Body of pancreas (tissue), 4 donors: ENCODE measurements at regions not wholly inside any gene's neighbourhood (a gene's known extent, or its start where the extent isn't known, plus 50 kb on each side); places are given as distances from the start of the nearest gene placed in this dataset.

Experiments used
- POLR2A ChIP-seq, 3 donors: fragments of 450-650 bp; IDR thresholded peaks; one replicate each; pipeline ENCODE4 v1.6.1; 2016; ENCODE audit warnings: antibody characterized with exemption in 3 of 3, mild to moderate bottlenecking in 2 of 3
- TF ChIP-seq, protein P1 (sequence below), 7 experiments: fragments of 450-650 bp in 4 of 7; fragments of 200-600 bp in 3 of 7; sonication (generic) in 3 of 7; IDR thresholded peaks; one replicate each; pipeline ENCODE4 v1.5.1; 2016 to 2019; ENCODE audit warnings: antibody characterized with exemption in 7 of 7

DNA sequence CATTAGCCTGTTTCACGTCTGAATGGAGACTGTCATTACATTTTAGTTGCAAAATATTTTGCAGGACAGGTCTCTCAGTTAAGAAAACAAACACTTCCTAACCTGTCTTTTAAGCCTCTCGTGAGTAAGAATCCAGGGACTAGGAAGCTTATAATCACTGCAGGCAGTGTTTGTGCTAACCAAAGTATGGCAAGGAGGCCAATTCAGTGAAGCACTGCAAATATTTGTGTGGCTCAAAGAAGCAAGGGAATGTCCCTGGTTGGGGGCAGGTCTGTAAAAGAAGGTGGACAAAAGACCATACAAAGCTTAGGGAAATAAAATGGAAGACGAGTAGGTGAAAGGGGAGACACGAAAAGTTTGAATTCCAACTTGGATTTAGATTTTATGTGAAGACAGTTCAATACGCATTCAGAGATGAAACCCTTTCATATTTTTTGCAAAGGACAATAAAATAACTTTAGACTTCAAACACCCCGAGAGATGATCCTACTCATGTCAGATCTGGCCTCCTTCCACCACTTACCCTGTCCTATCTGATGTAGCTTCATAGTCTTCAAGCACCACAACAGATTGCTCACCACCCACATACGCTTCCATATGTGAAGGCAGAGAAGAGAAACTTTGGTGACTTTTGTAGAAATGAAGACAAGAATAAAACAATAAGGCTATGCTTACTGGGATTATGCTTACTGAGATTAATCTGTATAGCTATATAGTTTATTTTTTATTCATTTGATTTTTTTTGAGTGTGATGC lies 240.9 kb downstream of the TUSC7 start:
- TF ChIP-seq, protein P1, sequence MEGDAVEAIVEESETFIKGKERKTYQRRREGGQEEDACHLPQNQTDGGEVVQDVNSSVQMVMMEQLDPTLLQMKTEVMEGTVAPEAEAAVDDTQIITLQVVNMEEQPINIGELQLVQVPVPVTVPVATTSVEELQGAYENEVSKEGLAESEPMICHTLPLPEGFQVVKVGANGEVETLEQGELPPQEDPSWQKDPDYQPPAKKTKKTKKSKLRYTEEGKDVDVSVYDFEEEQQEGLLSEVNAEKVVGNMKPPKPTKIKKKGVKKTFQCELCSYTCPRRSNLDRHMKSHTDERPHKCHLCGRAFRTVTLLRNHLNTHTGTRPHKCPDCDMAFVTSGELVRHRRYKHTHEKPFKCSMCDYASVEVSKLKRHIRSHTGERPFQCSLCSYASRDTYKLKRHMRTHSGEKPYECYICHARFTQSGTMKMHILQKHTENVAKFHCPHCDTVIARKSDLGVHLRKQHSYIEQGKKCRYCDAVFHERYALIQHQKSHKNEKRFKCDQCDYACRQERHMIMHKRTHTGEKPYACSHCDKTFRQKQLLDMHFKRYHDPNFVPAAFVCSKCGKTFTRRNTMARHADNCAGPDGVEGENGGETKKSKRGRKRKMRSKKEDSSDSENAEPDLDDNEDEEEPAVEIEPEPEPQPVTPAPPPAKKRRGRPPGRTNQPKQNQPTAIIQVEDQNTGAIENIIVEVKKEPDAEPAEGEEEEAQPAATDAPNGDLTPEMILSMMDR (IDR thresholded peaks at IDR 0.05) = no peak
- TF ChIP-seq POLR2A (IDR thresholded peaks at IDR 0.05) = no peak
